GM19043 (cell line): ENCODE measurements at regions not wholly inside any gene's neighbourhood (a gene's known extent, or its start where the extent isn't known, plus 50 kb on each side); places are given as distances from the start of the nearest gene placed in this dataset.

Source experiments
- ATAC-seq: cut with Tn5 transposase; IDR thresholded peaks from one replicate; pipeline ENCODE4 v1.9.1; 2021; ENCODE audit warnings: low read depth; ENCODE audit not compliant: unreplicated experiment

GRCh38 chr13:33891196-33891742 is 73.3 kb downstream of the RFC3 start:
- ATAC-seq: no peak

DNA sequence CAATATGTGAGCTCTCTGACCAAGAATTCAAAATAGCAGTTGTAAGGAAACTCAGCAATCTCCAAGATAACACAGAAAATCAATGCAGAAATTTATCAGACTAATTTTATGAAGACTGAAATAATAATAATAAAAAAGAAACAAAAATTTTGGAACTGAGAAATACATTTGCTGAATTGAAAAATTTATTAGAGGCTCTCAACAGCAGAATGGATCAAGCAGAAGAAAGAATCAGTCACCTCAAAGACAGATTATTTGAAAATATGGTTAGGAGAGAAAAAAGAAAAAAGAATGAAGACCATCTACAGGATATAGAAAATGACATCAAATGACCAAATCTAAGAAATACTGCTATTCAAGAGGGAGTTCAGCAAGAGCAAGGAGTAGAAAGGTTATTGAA is 75.6 kb downstream of the RFC3 start:
- ATAC-seq: no peak

GRCh38 chr13:33904431-33904830 is 86.5 kb downstream of the RFC3 start:
- no peak for ATAC-seq

- no peak for ATAC-seq
These were observed 90.2 kb downstream of the RFC3 start for GRCh38 chr13:33908116-33908515.

DNA sequence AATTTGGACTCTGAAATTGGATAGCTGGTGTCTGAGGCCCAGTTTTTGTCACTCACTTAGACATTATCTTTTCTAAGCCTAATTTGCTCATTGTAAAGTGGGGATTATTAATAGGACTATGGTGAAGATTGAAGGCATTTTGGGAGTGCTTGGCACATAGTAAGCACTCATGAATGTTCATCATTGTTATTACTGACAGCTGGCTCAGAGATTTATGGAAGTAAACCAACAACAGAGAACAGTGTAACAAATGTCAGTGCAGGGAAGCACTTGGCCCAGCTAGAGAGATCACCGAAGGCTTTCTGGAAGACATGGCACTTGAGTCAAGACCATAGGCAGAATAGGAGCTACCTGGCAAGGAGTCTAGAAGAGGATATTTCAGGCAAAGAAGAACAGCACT is 92.3 kb downstream of the RFC3 start:
- no peak for ATAC-seq

- no peak for ATAC-seq
These were observed 93.6 kb downstream of the RFC3 start for GRCh38 chr13:33911521-33911920.

- no peak for ATAC-seq
These were observed 95.9 kb downstream of the RFC3 start for GRCh38 chr13:33913829-33914228.

GRCh38 chr13:33917190-33917589 is 99.2 kb downstream of the RFC3 start:
- no peak for ATAC-seq

DNA sequence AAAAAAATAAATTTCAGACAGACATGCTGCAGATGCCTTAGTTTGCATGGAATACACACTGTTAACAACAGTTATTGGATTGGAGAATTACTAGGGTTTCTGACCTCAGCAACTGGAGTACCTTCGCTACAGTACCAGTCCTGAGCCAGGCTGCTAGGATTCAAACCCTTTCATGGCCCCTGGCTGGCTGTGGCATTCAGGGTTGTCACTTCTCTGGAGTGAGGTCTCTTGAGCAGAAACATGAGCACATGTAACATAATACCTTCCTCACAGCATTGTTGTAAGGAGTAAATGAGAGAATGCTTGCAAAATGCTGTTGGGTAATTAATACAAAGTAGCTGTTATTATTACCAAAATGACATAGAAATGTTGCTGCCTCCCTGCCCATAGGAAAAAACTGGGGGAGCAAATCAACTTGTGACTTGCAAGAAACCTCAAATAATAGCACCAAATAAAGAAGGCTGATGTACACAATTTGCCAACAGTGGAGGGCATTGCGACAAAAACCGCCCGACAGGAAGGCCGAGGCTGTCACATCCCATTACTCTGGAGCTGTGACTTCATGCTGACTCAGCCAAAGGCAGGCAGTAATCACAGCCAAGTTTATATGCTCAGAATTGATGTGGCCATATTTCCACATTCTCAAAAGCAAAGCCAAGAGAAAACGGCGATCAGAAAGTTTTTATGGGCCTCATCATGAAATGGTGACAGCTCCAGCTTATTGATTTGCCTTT is 100.4 kb downstream of the RFC3 start:
- ATAC-seq: no peak

GRCh38 chr13:33919120-33919519 is 101.2 kb downstream of the RFC3 start:
- ATAC-seq: no peak

- ATAC-seq: no peak
These were observed 107.6 kb downstream of the RFC3 start for GRCh38 chr13:33925563-33925962.

- ATAC-seq: no peak
These were observed 109.4 kb downstream of the RFC3 start for GRCh38 chr13:33927315-33927714.

GRCh38 chr13:33931397-33932311 is 113.7 kb downstream of the RFC3 start:
- peak; percentile 47 for ATAC-seq

- ATAC-seq: no peak
These were observed 114.9 kb downstream of the RFC3 start for GRCh38 chr13:33932769-33933406.

- ATAC-seq: no peak
These were observed 115.9 kb downstream of the RFC3 start for GRCh38 chr13:33933810-33934209.

- ATAC-seq: no peak
These were observed 116.4 kb downstream of the RFC3 start for GRCh38 chr13:33934343-33934742.

GRCh38 chr13:33934951-33935371 is 117.0 kb downstream of the RFC3 start:
- no peak for ATAC-seq

DNA sequence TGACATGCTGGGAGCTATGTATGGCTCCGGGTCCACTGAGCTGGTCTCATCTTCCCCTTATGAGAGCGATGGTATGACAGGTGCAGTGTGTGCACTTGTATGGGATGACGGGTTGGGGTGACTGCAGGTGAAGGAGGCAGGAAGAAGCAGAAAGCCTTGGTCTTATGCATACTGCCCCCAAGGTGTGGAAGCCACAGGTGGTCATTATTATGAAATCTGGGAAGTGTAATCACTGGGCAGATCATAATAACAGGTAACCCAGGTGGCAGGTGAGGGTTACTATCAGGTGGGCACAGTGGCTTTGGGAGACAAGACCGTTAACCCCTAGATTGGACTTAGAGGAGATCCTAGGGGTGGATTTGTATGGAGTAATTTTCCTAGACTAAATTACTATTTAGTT is 118.0 kb downstream of the RFC3 start:
- ATAC-seq: no peak

DNA sequence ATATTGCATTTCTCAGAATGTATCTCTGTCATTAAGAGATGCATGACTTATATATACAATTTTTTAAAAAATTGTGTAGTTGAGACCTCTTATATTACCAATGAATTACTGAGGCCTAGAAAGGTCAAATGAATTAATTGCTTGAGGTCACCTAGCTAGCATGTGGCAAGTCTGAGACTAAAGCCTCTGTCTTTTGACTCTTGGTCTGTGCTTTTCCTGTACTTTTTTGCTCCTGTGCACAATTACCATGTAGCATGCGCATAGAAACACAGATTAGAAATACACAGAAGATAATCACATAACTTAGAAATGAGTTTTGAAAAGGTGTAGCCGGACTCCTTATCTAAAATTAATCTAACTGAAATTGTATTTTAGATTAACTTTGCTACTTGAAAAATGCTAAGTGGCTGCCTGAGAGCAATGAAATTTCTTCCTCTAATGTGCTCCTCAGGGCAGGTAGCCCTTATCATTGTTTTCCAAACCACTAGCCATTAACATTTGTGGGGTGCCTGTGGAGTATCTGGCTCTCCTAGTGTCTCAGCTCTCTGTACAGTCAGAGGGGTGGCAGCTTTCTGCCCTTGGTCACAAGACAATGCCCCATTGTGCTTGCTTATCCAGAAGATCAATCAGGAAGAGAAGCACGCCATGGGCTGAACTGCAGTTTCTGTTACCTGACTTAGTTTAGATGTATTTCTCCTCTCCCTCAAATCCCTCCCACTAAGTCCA is 119.6 kb downstream of the RFC3 start:
- ATAC-seq: no peak

DNA sequence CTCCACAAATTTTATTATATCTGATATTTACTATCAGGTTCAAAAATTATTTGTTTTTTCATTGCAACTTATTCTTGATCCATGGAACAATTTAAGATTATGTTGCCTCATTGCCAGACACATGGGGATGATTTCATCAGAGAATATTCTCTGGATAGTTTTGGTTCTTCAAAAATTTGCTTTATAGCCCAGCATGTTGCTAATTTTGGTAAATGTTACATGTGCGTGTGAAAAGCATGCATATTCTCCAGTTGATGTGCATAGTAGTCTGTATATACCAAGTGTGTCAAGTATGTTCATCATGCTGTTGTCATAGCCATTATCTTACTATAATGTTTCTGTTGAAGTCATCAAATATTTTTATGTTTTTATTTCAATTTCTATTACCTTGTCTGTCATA is 122.3 kb downstream of the RFC3 start:
- ATAC-seq: no peak
